SK-N-SH (cell line): ENCODE measurements at regions not wholly inside any gene's neighbourhood (a gene's known extent, or its start where the extent isn't known, plus 50 kb on each side); places are given as distances from the start of the nearest gene placed in this dataset.

Source experiments
- CHD2 ChIP-seq: fragments of 150-350 bp; IDR thresholded peaks from 2 replicates; pipeline ENCODE4 v1.6.1; 2018; ENCODE audit warnings: low read length; ENCODE audit not compliant: partially characterized antibody
- EP300 ChIP-seq, 2 experiments: IDR thresholded peaks; 2 replicates each; pipeline versions ENCODE4 v1.4.0 to v1.6.1; 2012; ENCODE audit warnings: borderline replicate concordance in 1 of 2, low read depth in 1 of 2, low read length in 1 of 2
- EZH2phosphoT487 ChIP-seq: fragments of 200-600 bp; sonication (generic); IDR thresholded peaks from 2 replicates; pipeline ENCODE4 v1.6.1; 2017; ENCODE audit warnings: low read depth, mixed run types, mild to moderate bottlenecking, antibody characterized with exemption, moderate library complexity, borderline replicate concordance
- GABPA ChIP-seq: IDR thresholded peaks from 2 replicates; pipeline ENCODE4 v1.4.0; 2012; ENCODE audit warnings: low read depth, mild to moderate bottlenecking
- MEF2A ChIP-seq: IDR thresholded peaks from 2 replicates; pipeline ENCODE4 v1.4.0; 2012; ENCODE audit warnings: low read depth, borderline replicate concordance
- POLR2AphosphoS5 ChIP-seq: IDR thresholded peaks from 2 replicates; pipeline ENCODE4 v1.6.1; 2012; ENCODE audit warnings: low read depth, low read length
- RFX5 ChIP-seq: IDR thresholded peaks from 2 replicates; pipeline ENCODE4 v1.6.1; 2012; ENCODE audit warnings: mild to moderate bottlenecking, improper control_type of control experiment, low read length
- RXRA ChIP-seq: IDR thresholded peaks from 2 replicates; pipeline ENCODE4 v1.4.0; 2012; ENCODE audit warnings: low read depth, mild to moderate bottlenecking, borderline replicate concordance
- SIN3A ChIP-seq: IDR thresholded peaks from 2 replicates; pipeline ENCODE4 v1.6.1; 2012; ENCODE audit warnings: low read depth, mild to moderate bottlenecking, low read length, moderate library complexity, borderline replicate concordance
- SMC3 ChIP-seq: IDR thresholded peaks from 2 replicates; pipeline ENCODE4 v1.6.1; 2012; ENCODE audit warnings: low read depth, low read length, improper control_type of control experiment
- TF ChIP-seq, protein P1 (sequence below): fragments of 200-600 bp; sonication (generic); IDR thresholded peaks from 2 replicates; pipeline ENCODE4 v1.6.1; 2017; ENCODE audit warnings: antibody characterized with exemption, mild to moderate bottlenecking, moderate library complexity

DNA sequence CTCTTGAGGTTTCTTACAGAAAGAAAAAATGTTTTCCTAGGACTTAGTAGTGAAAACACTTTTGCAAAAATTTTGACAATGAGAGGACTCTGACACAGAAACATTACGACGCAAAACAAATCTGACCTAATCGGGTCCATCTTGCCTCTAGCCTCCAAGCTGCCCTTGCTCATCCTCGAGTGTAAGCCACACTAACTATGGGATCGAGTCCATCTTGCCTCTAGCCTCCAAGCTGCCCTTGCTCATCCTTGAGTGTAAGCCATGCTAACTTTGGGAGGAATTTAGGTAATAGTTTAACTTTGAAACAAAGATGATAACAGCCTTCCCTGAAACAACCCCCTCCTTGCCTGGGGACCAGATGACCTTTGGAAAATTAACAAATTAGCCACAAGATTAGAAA lies 100.3 kb upstream of the FRG1 start:
- TF ChIP-seq EP300 (IDR thresholded peaks at IDR 0.05; ENCODE audit: borderline replicate concordance in 1 of 2, low read depth in 1 of 2, low read length in 1 of 2): no peak
- TF ChIP-seq RXRA: no peak
- no peak for TF ChIP-seq EZH2phosphoT487
- TF ChIP-seq MEF2A: no peak
- TF ChIP-seq, protein P1, sequence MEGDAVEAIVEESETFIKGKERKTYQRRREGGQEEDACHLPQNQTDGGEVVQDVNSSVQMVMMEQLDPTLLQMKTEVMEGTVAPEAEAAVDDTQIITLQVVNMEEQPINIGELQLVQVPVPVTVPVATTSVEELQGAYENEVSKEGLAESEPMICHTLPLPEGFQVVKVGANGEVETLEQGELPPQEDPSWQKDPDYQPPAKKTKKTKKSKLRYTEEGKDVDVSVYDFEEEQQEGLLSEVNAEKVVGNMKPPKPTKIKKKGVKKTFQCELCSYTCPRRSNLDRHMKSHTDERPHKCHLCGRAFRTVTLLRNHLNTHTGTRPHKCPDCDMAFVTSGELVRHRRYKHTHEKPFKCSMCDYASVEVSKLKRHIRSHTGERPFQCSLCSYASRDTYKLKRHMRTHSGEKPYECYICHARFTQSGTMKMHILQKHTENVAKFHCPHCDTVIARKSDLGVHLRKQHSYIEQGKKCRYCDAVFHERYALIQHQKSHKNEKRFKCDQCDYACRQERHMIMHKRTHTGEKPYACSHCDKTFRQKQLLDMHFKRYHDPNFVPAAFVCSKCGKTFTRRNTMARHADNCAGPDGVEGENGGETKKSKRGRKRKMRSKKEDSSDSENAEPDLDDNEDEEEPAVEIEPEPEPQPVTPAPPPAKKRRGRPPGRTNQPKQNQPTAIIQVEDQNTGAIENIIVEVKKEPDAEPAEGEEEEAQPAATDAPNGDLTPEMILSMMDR: no peak
- TF ChIP-seq RFX5: no peak
- no peak for TF ChIP-seq CHD2
- no peak for TF ChIP-seq SIN3A
- TF ChIP-seq SMC3: no peak
- no peak for TF ChIP-seq POLR2AphosphoS5
- TF ChIP-seq GABPA: no peak
